GM19452 (cell line): ENCODE measurements at regions not wholly inside any gene's neighbourhood (a gene's known extent, or its start where the extent isn't known, plus 50 kb on each side); places are given as distances from the start of the nearest gene placed in this dataset.

Experiments
- ATAC-seq: cut with Tn5 transposase; IDR thresholded peaks from one replicate; pipeline ENCODE4 v1.9.1; 2021; ENCODE audit not compliant: unreplicated experiment

- peak; percentile 76 for ATAC-seq
Observed at GRCh38 chr5:101942321-101942882, 353.7 kb downstream of the SLCO4C1 start.

- no peak for ATAC-seq
Observed at GRCh38 chr5:101937041-101937440, 359.0 kb downstream of the SLCO4C1 start.

GRCh38 chr5:101935086-101935485 lies 361.0 kb downstream of the SLCO4C1 start:
- no peak for ATAC-seq

GRCh38 chr5:101932599-101932998 lies 363.5 kb downstream of the SLCO4C1 start:
- no peak for ATAC-seq

- ATAC-seq = no peak
Observed at GRCh38 chr5:101929628-101930027, 366.5 kb downstream of the SLCO4C1 start.

- no peak for ATAC-seq
Observed at GRCh38 chr5:101917166-101917565, 378.9 kb downstream of the SLCO4C1 start.

- no peak for ATAC-seq
Observed at GRCh38 chr5:101915554-101915953, 380.5 kb downstream of the SLCO4C1 start.

GRCh38 chr5:101904736-101905135 lies 391.3 kb downstream of the SLCO4C1 start:
- ATAC-seq = no peak

- ATAC-seq = peak; percentile 58
Observed at GRCh38 chr5:101897914-101898313, 398.2 kb downstream of the SLCO4C1 start.

GRCh38 chr5:101894985-101895384 lies 401.1 kb downstream of the SLCO4C1 start:
- no peak for ATAC-seq

- no peak for ATAC-seq
Observed at GRCh38 chr5:101878190-101878589, 417.9 kb downstream of the SLCO4C1 start.

GRCh38 chr5:101877451-101877850 lies 418.6 kb downstream of the SLCO4C1 start:
- no peak for ATAC-seq

- no peak for ATAC-seq
Observed at GRCh38 chr5:101866473-101866872, 429.6 kb downstream of the SLCO4C1 start.

GRCh38 chr5:101860563-101860962 lies 435.5 kb downstream of the SLCO4C1 start:
- no peak for ATAC-seq

- no peak for ATAC-seq
Observed at GRCh38 chr5:101860145-101860544, 435.9 kb downstream of the SLCO4C1 start.

GRCh38 chr5:101846496-101846895 lies 449.6 kb downstream of the SLCO4C1 start:
- ATAC-seq = no peak

- no peak for ATAC-seq
Observed at GRCh38 chr5:101843055-101843454, 453.0 kb downstream of the SLCO4C1 start.

GRCh38 chr5:101838435-101838834 lies 457.6 kb downstream of the SLCO4C1 start:
- no peak for ATAC-seq

- ATAC-seq = no peak
Observed at GRCh38 chr5:101829255-101829654, 466.8 kb downstream of the SLCO4C1 start.

GRCh38 chr5:101811466-101811865 lies 484.6 kb downstream of the SLCO4C1 start:
- ATAC-seq = no peak

- no peak for ATAC-seq
Observed at GRCh38 chr5:101806410-101806809, 489.7 kb downstream of the SLCO4C1 start.

- no peak for ATAC-seq
Observed at GRCh38 chr5:101796427-101796826, 499.7 kb downstream of the SLCO4C1 start.

GRCh38 chr5:101788797-101789196 lies 507.3 kb downstream of the SLCO4C1 start:
- no peak for ATAC-seq
